Activated naive CD4-positive, alpha-beta T cell treated with anti-CD3 and anti-CD28 coated beads, Interleukin-2, amount 10 ng/mL, durations not matched to agents 7 days and 5 days (primary cell): ENCODE measurements at regions not wholly inside any gene's neighbourhood (a gene's known extent, or its start where the extent isn't known, plus 50 kb on each side); places are given as distances from the start of the nearest gene placed in this dataset.
"Not testable (repeated sequence)": the region's sequence is repeated elsewhere in the genome, so short reads cannot be mapped to it uniquely, and the experiment has no call there.

Experiments used
- CTCF ChIA-PET: fragments of 350-600 bp; sonication (Branson Sonifier 250); formaldehyde crosslinking; loops from one replicate; lab custom pipeline; 2021; ENCODE audit warnings: antibody characterized with exemption; lab: Charles Lee
- DNase-seq: peaks from one replicate; pipeline ENCODE4 v3.0.0-alpha.2; 2020
- H3K27ac Mint-ChIP-seq: one replicate; pipeline ENCODE4 v1.8.0; 2021; ENCODE audit warnings: mild to moderate bottlenecking, moderate library complexity, mixed read lengths
- H3K27me3 Mint-ChIP-seq: one replicate; pipeline ENCODE4 v1.8.0; 2021; ENCODE audit warnings: mild to moderate bottlenecking, mixed read lengths
- H3K36me3 Mint-ChIP-seq: one replicate; pipeline ENCODE4 v1.8.0; 2021; ENCODE audit warnings: mixed read lengths
- H3K4me1 Mint-ChIP-seq: one replicate; pipeline ENCODE4 v1.8.0; 2021; ENCODE audit warnings: mixed read lengths
- H3K4me3 Mint-ChIP-seq: one replicate; pipeline ENCODE4 v1.8.0; 2021; ENCODE audit warnings: mild to moderate bottlenecking, moderate library complexity, mixed read lengths
- H3K9me3 Mint-ChIP-seq: one replicate; pipeline ENCODE4 v1.8.0; 2021; ENCODE audit warnings: mixed read lengths

DNA sequence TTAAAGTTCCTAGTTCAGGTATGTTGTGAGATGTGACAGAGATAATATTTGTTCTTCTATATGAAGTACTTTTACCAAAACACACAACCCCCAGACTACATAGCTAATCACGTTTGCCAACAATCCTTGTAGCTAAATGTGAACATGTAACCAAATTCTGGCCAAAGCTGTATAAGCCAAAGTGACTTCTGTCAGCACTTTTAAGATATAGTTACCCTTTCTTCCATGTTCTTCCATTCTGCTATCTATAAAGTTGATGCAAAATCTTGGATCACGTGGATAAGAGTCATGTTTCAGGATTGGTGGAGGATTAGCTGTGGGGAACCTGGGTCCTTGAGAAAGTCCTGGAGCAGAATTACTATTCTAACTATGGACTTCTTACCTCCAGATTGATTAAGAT is 1366.6 kb downstream of the FSCB start:
- no peaks in the 10 kb centered on the region for H3K27me3 Mint-ChIP-seq
- DNase-seq: no peak

DNA sequence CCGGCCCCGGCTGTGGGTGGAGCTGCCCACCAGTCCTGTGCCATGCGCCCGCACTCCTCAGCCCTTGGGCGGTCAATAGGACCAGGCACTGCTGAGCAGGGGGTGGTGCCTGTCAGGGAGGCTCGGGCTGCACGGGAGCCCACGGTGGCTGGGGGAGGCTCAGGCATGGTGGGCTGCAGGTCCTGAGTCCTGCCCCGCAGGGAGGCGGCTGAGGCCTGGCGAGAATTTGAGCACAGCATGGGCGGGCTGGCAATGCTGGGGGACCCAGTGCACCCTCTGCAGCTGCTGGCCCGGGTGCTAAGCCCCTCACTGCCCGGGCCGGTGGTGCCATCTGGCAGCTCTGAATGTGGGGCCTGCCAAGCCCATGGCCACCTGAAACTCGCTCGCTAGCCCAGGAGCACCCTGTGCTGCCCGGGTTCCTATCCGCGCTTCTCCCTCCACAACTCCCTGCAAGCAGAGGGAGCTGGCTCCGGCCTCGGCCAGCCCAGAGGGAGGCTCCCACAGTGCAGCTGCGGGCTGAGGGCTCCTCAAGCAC is 1371.1 kb downstream of the FSCB start:
- DNase-seq: no peak
- Mint-ChIP-seq H3K36me3 (no peaks in the 10 kb centered on the region), H3K27ac (no peak overlapping the region), H3K4me1 (no peaks in the 10 kb centered on the region), H3K27me3 (no peaks in the 10 kb centered on the region), H3K9me3 (peaks cover 21% of the 10 kb centered on the region), H3K4me3 (no peak overlapping the region)
- CTCF ChIA-PET: no interaction called here

More for the DNA sequence above, 1366.6 kb downstream of the FSCB start:
- H3K36me3 Mint-ChIP-seq: no peaks in the 10 kb centered on the region
- H3K27ac Mint-ChIP-seq: no peak overlapping the region
- H3K4me1 Mint-ChIP-seq: no peaks in the 10 kb centered on the region
- H3K4me3 Mint-ChIP-seq: no peak overlapping the region
- peaks cover 7% of the 10 kb centered on the region for H3K9me3 Mint-ChIP-seq
- CTCF ChIA-PET: no interaction called here

DNA sequence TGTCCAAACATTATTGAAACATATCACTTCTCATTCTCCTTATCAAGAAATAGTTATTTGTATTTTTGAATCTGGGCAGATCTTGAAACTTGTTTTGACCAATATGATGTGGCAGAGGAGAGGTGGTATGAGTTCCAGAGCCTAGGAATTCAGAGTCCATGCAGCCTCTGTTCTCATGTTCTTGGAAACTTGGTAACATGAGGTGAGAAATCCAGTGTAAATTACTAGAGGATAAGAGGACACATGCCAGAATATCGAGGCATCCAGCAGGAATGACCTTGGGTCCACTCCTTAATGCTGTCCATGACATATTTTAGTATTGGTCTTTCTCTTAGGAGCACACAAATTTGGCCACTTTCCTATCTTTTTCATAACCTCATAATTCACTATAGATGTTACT is 1374.6 kb downstream of the FSCB start:
- DNase-seq: no peak
- H3K4me1 Mint-ChIP-seq: no peaks in the 10 kb centered on the region
- H3K36me3 Mint-ChIP-seq: no peaks in the 10 kb centered on the region
- CTCF ChIA-PET: no interaction called here
- H3K27me3 Mint-ChIP-seq: no peaks in the 10 kb centered on the region
- H3K27ac Mint-ChIP-seq: no peak overlapping the region
- peaks cover 21% of the 10 kb centered on the region for H3K9me3 Mint-ChIP-seq
- H3K4me3 Mint-ChIP-seq: no peak overlapping the region

GRCh38 chr14:43128429-43128828 is 1378.7 kb downstream of the FSCB start:
- H3K27ac Mint-ChIP-seq, H3K4me1 Mint-ChIP-seq, DNase-seq, H3K9me3 Mint-ChIP-seq, H3K27me3 Mint-ChIP-seq, H3K36me3 Mint-ChIP-seq, H3K4me3 Mint-ChIP-seq, CTCF ChIA-PET: not testable (repeated sequence)

DNA sequence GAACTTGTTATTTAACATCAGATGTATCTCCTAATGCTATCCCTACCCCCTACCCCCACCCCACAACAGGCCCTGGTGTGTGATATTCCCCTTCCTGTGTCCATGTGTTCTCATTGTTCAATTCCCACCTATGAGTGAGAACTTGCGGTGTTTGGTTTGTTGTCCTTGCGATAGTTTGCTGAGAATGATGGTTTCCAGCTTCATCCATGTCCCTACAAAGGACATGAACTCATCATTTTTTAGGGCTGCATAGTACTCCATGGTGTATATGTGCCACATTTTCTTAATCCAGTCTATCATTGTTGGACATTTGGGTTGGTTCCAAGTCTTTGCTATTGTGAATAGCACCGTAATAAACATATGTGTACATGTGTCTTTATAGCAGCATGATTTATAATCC is 1379.2 kb downstream of the FSCB start:
- H3K4me3 Mint-ChIP-seq, H3K36me3 Mint-ChIP-seq, H3K4me1 Mint-ChIP-seq, H3K27ac Mint-ChIP-seq, CTCF ChIA-PET, DNase-seq, H3K27me3 Mint-ChIP-seq, H3K9me3 Mint-ChIP-seq: not testable (repeated sequence)

GRCh38 chr14:43123544-43123943 is 1383.5 kb downstream of the FSCB start:
- Mint-ChIP-seq H3K27ac (no peak overlapping the region), H3K36me3 (no peaks in the 10 kb centered on the region), H3K27me3 (no peaks in the 10 kb centered on the region), H3K9me3 (peaks cover 18% of the 10 kb centered on the region), H3K4me3 (no peak overlapping the region), H3K4me1 (no peaks in the 10 kb centered on the region)
- no peak for DNase-seq
- CTCF ChIA-PET: no interaction called here

DNA sequence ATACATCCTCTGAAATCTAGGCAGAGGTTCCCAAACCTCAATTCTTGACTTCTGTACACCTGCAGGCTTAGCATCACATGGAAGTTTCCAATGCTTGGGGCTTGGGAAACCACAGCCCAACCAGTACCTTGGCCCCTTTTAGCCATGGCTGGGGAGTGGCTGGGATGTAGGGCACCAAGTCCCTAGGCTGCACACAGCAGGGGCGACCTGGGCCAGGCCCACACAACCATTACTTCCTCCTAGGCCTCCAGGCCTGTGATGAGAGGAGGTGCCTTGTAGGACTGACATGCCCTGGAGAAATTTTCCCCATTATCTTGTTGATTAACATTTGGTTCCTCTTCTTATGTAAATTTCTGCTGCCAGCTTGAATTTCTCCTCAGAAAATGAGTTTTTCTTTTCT is 1387.4 kb downstream of the FSCB start:
- Mint-ChIP-seq H3K4me3 (no peak overlapping the region), H3K36me3 (no peaks in the 10 kb centered on the region), H3K4me1 (no peaks in the 10 kb centered on the region), H3K27me3 (no peaks in the 10 kb centered on the region), H3K27ac (no peak overlapping the region), H3K9me3 (peaks cover 20% of the 10 kb centered on the region)
- CTCF ChIA-PET: no interaction called here
- no peak for DNase-seq

DNA sequence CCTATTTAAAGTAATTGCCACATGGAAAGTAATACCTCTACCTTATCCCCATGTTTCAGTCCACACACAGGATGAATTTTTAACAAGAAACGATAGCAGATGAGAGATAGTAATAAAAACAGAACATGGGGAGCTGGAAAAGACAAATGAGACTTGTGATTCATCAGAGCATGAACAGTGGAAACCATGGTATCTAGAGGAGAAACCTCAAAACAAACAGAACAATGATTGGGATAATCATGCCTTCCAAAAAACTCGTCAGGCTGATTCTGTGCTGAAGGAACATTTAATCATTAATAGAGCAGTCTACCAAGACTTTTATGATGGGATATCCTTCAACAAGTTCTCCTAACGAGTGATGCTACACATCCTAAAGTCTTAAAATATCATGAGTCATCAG is 1390.7 kb downstream of the FSCB start:
- DNase-seq: no peak
- H3K27me3 Mint-ChIP-seq: no peaks in the 10 kb centered on the region
- CTCF ChIA-PET: no interaction called here
- H3K27ac Mint-ChIP-seq: no peak overlapping the region
- H3K4me1 Mint-ChIP-seq: no peaks in the 10 kb centered on the region
- no peak overlapping the region for H3K4me3 Mint-ChIP-seq
- peaks cover 20% of the 10 kb centered on the region for H3K9me3 Mint-ChIP-seq
- no peaks in the 10 kb centered on the region for H3K36me3 Mint-ChIP-seq

GRCh38 chr14:43105305-43105704 is 1401.8 kb downstream of the FSCB start:
- Mint-ChIP-seq H3K9me3 (peaks cover 11% of the 10 kb centered on the region), H3K4me3 (no peak overlapping the region), H3K4me1 (no peaks in the 10 kb centered on the region), H3K27me3 (no peaks in the 10 kb centered on the region), H3K27ac (no peak overlapping the region), H3K36me3 (no peaks in the 10 kb centered on the region)
- CTCF ChIA-PET: no interaction called here
- DNase-seq: no peak

GRCh38 chr14:43090380-43090779 is 1416.7 kb downstream of the FSCB start:
- DNase-seq: no peak
- Mint-ChIP-seq H3K4me1 (no peaks in the 10 kb centered on the region), H3K27ac (no peak overlapping the region), H3K36me3 (no peaks in the 10 kb centered on the region), H3K9me3 (peaks cover 8% of the 10 kb centered on the region), H3K27me3 (no peaks in the 10 kb centered on the region), H3K4me3 (no peak overlapping the region)
- CTCF ChIA-PET: no interaction called here

GRCh38 chr14:43087666-43088065 is 1419.4 kb downstream of the FSCB start:
- Mint-ChIP-seq H3K9me3 (peaks cover 13% of the 10 kb centered on the region), H3K4me3 (no peak overlapping the region), H3K27me3 (no peaks in the 10 kb centered on the region), H3K27ac (no peak overlapping the region), H3K4me1 (no peaks in the 10 kb centered on the region), H3K36me3 (no peaks in the 10 kb centered on the region)
- CTCF ChIA-PET: no interaction called here
- DNase-seq: no peak

GRCh38 chr14:43085819-43086218 is 1421.3 kb downstream of the FSCB start:
- no peaks in the 10 kb centered on the region for H3K27me3 Mint-ChIP-seq
- H3K36me3 Mint-ChIP-seq: no peaks in the 10 kb centered on the region
- CTCF ChIA-PET: no interaction called here
- DNase-seq: no peak
- no peak overlapping the region for H3K27ac Mint-ChIP-seq
- H3K9me3 Mint-ChIP-seq: peaks cover 12% of the 10 kb centered on the region
- no peak overlapping the region for H3K4me3 Mint-ChIP-seq
- H3K4me1 Mint-ChIP-seq: no peaks in the 10 kb centered on the region

GRCh38 chr14:43067372-43067771 is 1439.7 kb downstream of the FSCB start:
- H3K27ac Mint-ChIP-seq, CTCF ChIA-PET, H3K9me3 Mint-ChIP-seq: not testable (repeated sequence)

GRCh38 chr14:43056106-43056505 is 1449.4 kb downstream of the LRFN5 start:
- no peak overlapping the region for H3K27ac Mint-ChIP-seq
- CTCF ChIA-PET: no interaction called here
- no peaks in the 10 kb centered on the region for H3K4me1 Mint-ChIP-seq
- H3K36me3 Mint-ChIP-seq: no peaks in the 10 kb centered on the region
- H3K9me3 Mint-ChIP-seq: peaks cover 10% of the 10 kb centered on the region
- no peak overlapping the region for H3K4me3 Mint-ChIP-seq
- no peak for DNase-seq
- H3K27me3 Mint-ChIP-seq: no peaks in the 10 kb centered on the region

More at GRCh38 chr14:43067372-43067771, 1439.7 kb downstream of the FSCB start:
- DNase-seq, H3K4me3 Mint-ChIP-seq, H3K36me3 Mint-ChIP-seq, H3K4me1 Mint-ChIP-seq, H3K27me3 Mint-ChIP-seq: not testable (repeated sequence)

- H3K9me3 Mint-ChIP-seq: peaks cover 8% of the 10 kb centered on the region
- no peaks in the 10 kb centered on the region for H3K27me3 Mint-ChIP-seq
- H3K4me1 Mint-ChIP-seq: no peaks in the 10 kb centered on the region
- H3K4me3 Mint-ChIP-seq: no peak overlapping the region
- no peak for DNase-seq
- H3K36me3 Mint-ChIP-seq: no peaks in the 10 kb centered on the region
- CTCF ChIA-PET: no interaction called here
- no peak overlapping the region for H3K27ac Mint-ChIP-seq
Measured at GRCh38 chr14:43052897-43053296, 1446.2 kb downstream of the LRFN5 start.

GRCh38 chr14:43043850-43044249 is 1437.2 kb downstream of the LRFN5 start:
- no peaks in the 10 kb centered on the region for H3K36me3 Mint-ChIP-seq
- no peak overlapping the region for H3K4me3 Mint-ChIP-seq
- H3K4me1 Mint-ChIP-seq: no peaks in the 10 kb centered on the region
- no peak overlapping the region for H3K27ac Mint-ChIP-seq
- CTCF ChIA-PET: no interaction called here
- H3K27me3 Mint-ChIP-seq: no peaks in the 10 kb centered on the region
- no peak for DNase-seq
- peaks cover 5% of the 10 kb centered on the region for H3K9me3 Mint-ChIP-seq
